ENCODE measurements at regions not wholly inside any gene's neighbourhood (a gene's known extent, or its start where the extent isn't known, plus 50 kb on each side); places are given as distances from the start of the nearest gene placed in this dataset.

GRCh38 chr11:95693298-95693697 lies 96.3 kb downstream of the FAM76B start:
- TF ChIP-seq CTCF (IDR thresholded peaks at IDR 0.05): no peak
- H3K4me3 Mint-ChIP-seq: no peak overlapping the region
- no peak for DNase-seq
- peaks cover 3% of the 10 kb centered on the region for H3K9me3 Mint-ChIP-seq
- H3K27ac Mint-ChIP-seq: no peak overlapping the region
- H3K4me1 Mint-ChIP-seq (ENCODE audit: low read depth): peaks cover 14% of the 10 kb centered on the region
- no peak overlapping the region for H3K4me3 ChIP-seq (ENCODE audit: low read length)
- H3K36me3 Mint-ChIP-seq (ENCODE audit: low read depth): no peaks in the 10 kb centered on the region
- H3K27me3 ChIP-seq (ENCODE audit: control insufficient read depth in 1 of 2, insufficient read depth in 2 of 2, low read length in 2 of 2): no peaks in the 10 kb centered on the region
- ATAC-seq (ENCODE audit: poor library complexity): no peak
- H3K36me3 ChIP-seq (ENCODE audit: insufficient read depth, low read length): no peaks in the 10 kb centered on the region
- CTCF ChIA-PET: interaction anchor here (1.0 to 3.5 kb wide), 2 partner anchors 12 to 535 kb away, joined by 3 to 18 read pairs; no protein-coding TSS in a partner anchor
- H3K27me3 Mint-ChIP-seq: no peaks in the 10 kb centered on the region
- intact Hi-C loops (cut with DNase I, micrococcal nuclease): no loop called here
- no peak overlapping the region for H3K27ac ChIP-seq (ENCODE audit: low read depth in 1 of 2, low read length in 2 of 2)
- POLR2A ChIA-PET: interaction anchor here (1.0 to 2.0 kb wide), 4 partner anchors 12 to 604 kb away, joined by 3 to 8 read pairs (median 4); partner anchors contain the start of genes ENDOD1 and SESN3
- peaks cover 0 to 4% of the 10 kb centered on the region in 2 experiments for H3K9me3 ChIP-seq (ENCODE audit: control insufficient read depth in 1 of 2, insufficient read depth in 1 of 2, low read length in 2 of 2)
- H3K4me1 ChIP-seq (ENCODE audit: insufficient read depth, low read length): peaks cover 29% of the 10 kb centered on the region

GRCh38 chr11:95692526-95693260 lies 96.9 kb downstream of the FAM76B start:
- intact Hi-C loops (cut with DNase I, micrococcal nuclease): no loop called here
- H3K9me3 ChIP-seq (ENCODE audit: control insufficient read depth in 1 of 2, insufficient read depth in 1 of 2, low read length in 2 of 2): peaks cover 0 to 4% of the 10 kb centered on the region in 2 experiments
- peaks cover 23% of the 10 kb centered on the region for H3K4me1 ChIP-seq (ENCODE audit: insufficient read depth, low read length)
- no peak for TF ChIP-seq CTCF (IDR thresholded peaks at IDR 0.05)
- H3K27me3 Mint-ChIP-seq: no peaks in the 10 kb centered on the region
- no peaks in the 10 kb centered on the region for H3K27me3 ChIP-seq (ENCODE audit: control insufficient read depth in 1 of 2, insufficient read depth in 2 of 2, low read length in 2 of 2)
- ChIA-PET CTCF (interaction anchor here (1.1 to 3.5 kb wide), 2 partner anchors 13 to 538 kb away, joined by 3 to 18 read pairs; no protein-coding TSS in a partner anchor), POLR2A (interaction anchor here (1.0 to 1.2 kb wide), 3 partner anchors 12 to 603 kb away, joined by 3 to 4 read pairs (median 3); partner anchors contain the start of gene ENDOD1)
- no peak for ATAC-seq (ENCODE audit: poor library complexity)
- no peak overlapping the region for H3K27ac Mint-ChIP-seq
- DNase-seq: no peak
- H3K36me3 Mint-ChIP-seq (ENCODE audit: low read depth): no peaks in the 10 kb centered on the region
- H3K36me3 ChIP-seq (ENCODE audit: insufficient read depth, low read length): no peaks in the 10 kb centered on the region
- no peak overlapping the region for H3K4me3 Mint-ChIP-seq
- peaks cover 3% of the 10 kb centered on the region for H3K9me3 Mint-ChIP-seq
- peaks cover 8% of the 10 kb centered on the region for H3K4me1 Mint-ChIP-seq (ENCODE audit: low read depth)
- H3K4me3 ChIP-seq (ENCODE audit: low read length): no peak overlapping the region
- no peak overlapping the region for H3K27ac ChIP-seq (ENCODE audit: low read depth in 1 of 2, low read length in 2 of 2)

- intact Hi-C loops (cut with DNase I, micrococcal nuclease): no loop called here
- H3K4me3 Mint-ChIP-seq: no peak overlapping the region
- no peak for ATAC-seq (ENCODE audit: poor library complexity)
- no peak overlapping the region for H3K4me3 ChIP-seq (ENCODE audit: low read length)
- no peaks in the 10 kb centered on the region for H3K27me3 Mint-ChIP-seq
- H3K9me3 ChIP-seq (ENCODE audit: control insufficient read depth in 1 of 2, insufficient read depth in 1 of 2, low read length in 2 of 2): no peaks in the 10 kb centered on the region
- TF ChIP-seq CTCF (IDR thresholded peaks at IDR 0.05): no peak
- no peak for DNase-seq
- no peaks in the 10 kb centered on the region for H3K27me3 ChIP-seq (ENCODE audit: control insufficient read depth in 1 of 2, insufficient read depth in 2 of 2, low read length in 2 of 2)
- H3K4me1 ChIP-seq (ENCODE audit: insufficient read depth, low read length): peaks cover 13% of the 10 kb centered on the region
- peaks cover 3% of the 10 kb centered on the region for H3K9me3 Mint-ChIP-seq
- H3K27ac Mint-ChIP-seq: no peak overlapping the region
- H3K36me3 ChIP-seq (ENCODE audit: insufficient read depth, low read length): no peaks in the 10 kb centered on the region
- CTCF ChIA-PET: interaction anchor here (1.4 kb wide), 1 partner anchor 15 kb away, joined by 4 read pairs; no protein-coding TSS in a partner anchor
- H3K36me3 Mint-ChIP-seq (ENCODE audit: low read depth): no peaks in the 10 kb centered on the region
- H3K27ac ChIP-seq (ENCODE audit: low read depth in 1 of 2, low read length in 2 of 2): peak overlapping the region in 1 of 2 donors; percentile 57
- peaks cover 13% of the 10 kb centered on the region for H3K4me1 Mint-ChIP-seq (ENCODE audit: low read depth)
- POLR2A ChIA-PET: interaction anchor here (0.6 to 3.2 kb wide), 8 partner anchors 9 to 480 kb away, joined by 3 to 42 read pairs (median 4); partner anchors contain the start of gene SESN3
These were observed 99.5 kb downstream of the FAM76B start for GRCh38 chr11:95690100-95690499.
